ENCODE measurements at regions not wholly inside any gene's neighbourhood (a gene's known extent, or its start where the extent isn't known, plus 50 kb on each side); places are given as distances from the start of the nearest gene placed in this dataset.

DNA sequence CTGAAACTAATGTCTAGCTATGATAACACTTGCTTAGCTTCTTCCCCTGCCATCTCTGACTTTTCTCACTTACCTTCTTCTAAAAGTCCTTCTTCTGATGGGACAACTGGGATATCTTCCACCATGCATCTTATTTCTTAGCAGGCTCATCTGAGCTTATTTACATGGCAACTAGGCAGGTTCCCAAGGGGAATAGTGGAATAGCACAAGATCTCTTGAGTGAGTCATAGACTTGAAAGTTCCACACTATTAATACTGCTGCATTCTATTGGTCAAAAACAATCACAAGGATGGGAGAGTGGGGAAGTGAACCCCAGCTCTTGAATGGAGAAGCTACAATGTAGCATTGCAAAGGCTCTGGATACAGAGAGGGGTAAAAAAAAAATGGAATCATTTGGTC is 142.1 kb downstream of the HAO1 start:
- TF ChIP-seq, protein P1, sequence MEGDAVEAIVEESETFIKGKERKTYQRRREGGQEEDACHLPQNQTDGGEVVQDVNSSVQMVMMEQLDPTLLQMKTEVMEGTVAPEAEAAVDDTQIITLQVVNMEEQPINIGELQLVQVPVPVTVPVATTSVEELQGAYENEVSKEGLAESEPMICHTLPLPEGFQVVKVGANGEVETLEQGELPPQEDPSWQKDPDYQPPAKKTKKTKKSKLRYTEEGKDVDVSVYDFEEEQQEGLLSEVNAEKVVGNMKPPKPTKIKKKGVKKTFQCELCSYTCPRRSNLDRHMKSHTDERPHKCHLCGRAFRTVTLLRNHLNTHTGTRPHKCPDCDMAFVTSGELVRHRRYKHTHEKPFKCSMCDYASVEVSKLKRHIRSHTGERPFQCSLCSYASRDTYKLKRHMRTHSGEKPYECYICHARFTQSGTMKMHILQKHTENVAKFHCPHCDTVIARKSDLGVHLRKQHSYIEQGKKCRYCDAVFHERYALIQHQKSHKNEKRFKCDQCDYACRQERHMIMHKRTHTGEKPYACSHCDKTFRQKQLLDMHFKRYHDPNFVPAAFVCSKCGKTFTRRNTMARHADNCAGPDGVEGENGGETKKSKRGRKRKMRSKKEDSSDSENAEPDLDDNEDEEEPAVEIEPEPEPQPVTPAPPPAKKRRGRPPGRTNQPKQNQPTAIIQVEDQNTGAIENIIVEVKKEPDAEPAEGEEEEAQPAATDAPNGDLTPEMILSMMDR (IDR thresholded peaks at IDR 0.05; ENCODE audit: insufficient read depth, low read length, poor library complexity, severe bottlenecking), result no peak
- no peak for TF ChIP-seq EZH2phosphoT487 (conservative IDR thresholded peaks at IDR 0.05; ENCODE audit: low read length)
